Caki2 (cell line): ENCODE measurements at regions not wholly inside any gene's neighbourhood (a gene's known extent, or its start where the extent isn't known, plus 50 kb on each side); places are given as distances from the start of the nearest gene placed in this dataset.
"Not testable (repeated sequence)": the region's sequence is repeated elsewhere in the genome, so short reads cannot be mapped to it uniquely, and the experiment has no call there.

ENCODE experiments used
- DNase-seq: peaks from one replicate; pipeline ENCODE4 v3.0.0-alpha.2; 2015; ENCODE audit warnings: low read depth
- in situ Hi-C: cut with HindIII; loops from 2 replicates; pipeline ENCODE4 v1.10.0; 2016; ENCODE audit warnings: low sequenced_read_pairs, low pct_unique_long_range_greater_than_20kb, mixed read lengths

DNA sequence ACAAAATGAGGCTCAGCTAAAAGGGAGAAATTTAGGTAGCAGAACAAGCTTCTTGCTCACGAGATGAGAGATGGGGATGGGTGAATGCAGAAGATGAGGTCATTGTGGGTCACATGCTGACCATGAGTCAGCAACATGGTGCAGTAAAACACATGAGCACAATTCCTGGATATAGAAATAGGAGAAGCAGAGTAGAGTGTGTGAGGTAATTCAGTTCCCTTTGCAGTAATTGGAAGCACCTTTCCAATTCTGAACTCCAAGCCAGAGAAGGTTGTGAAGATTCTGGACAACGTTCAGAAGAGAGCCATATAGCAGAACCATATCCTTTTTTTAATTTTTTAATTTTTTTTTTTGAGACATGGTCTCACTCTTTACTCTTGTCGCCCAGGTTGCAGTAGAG, 62.0 kb upstream of the LMNTD1 start:
- in situ Hi-C loops, result no loop called here
- DNase-seq, result peak; percentile 50

DNA sequence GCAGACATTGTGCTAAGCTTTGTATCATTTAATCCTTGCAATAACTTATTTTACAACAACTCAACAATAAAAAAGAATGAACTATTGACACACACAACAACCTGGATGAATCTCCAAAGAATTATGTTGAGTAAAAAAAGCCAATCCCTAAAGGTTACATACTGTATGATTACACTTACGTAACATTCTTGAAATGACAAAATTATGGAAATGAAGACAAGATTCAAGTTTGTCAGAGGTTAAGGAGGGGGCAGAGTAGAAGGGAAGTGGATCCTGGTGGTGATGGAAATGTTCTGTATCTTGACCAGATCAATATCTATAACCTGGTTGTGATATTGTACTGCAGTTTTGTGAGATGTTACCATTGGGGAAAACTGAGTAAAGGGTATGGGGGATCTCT, 63.2 kb upstream of the LMNTD1 start:
- in situ Hi-C loops, result no loop called here

DNA sequence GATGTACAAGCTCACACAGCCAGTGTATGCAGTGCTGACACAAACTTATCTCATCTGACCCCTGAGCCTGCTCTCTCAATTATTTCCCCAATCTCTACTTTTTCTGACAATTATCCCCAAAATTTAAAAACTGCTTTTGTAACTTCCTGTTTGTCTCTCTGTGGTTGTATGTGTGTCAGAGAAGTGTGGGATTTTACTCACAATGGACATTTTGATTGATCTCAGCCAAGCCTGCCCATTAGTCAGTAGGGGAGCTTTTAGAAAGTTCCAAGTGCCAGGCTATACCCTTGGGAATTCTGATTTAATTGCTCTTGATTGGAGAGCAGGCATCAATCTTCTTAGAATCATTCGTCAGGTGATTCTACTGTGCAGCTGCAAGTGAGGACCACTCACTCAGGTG, 64.9 kb upstream of the LMNTD1 start:
- no peak for DNase-seq
- in situ Hi-C loops, result no loop called here

More for the DNA sequence above, 63.2 kb upstream of the LMNTD1 start:
- DNase-seq, result no peak

DNA sequence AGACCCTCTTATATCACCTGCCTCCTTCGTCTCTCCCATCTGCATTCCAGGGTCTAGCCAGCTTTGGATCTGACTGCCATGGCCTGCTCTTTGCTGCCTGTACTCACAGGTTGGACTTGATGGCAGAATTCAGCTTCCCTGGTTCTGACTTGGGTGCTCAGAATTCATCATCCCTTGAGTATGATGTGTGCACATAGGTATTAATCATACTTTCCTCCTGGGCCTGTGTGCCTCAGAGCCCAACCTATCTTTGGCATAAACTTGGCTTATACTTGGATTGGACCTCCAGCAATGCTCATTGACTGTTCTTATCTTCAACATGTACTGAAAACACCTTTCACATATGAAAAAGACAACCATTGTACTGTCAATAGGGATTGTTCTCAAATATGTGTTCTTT, 70.7 kb upstream of the LMNTD1 start:
- DNase-seq, result no peak
- in situ Hi-C loops, result no loop called here

DNA sequence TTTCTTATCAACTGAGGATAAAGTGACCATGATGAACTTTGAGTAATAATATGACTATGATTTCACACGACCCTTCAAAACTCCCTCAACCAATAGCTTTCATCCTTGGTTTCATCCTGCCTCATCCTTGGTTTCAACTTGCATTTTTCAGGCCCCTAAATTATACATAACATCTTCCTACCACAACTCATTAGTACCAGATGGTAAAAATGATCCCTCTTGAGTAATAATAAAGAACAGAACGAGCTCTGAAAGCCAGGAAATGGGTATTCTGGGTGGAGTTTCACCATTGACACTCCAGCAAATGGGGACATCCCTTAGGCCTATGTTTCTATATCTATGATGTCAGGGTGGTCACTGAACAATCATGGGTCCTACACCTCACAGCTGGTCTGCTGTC, 72.1 kb upstream of the LMNTD1 start:
- no peak for DNase-seq
- in situ Hi-C loops, result no loop called here

DNA sequence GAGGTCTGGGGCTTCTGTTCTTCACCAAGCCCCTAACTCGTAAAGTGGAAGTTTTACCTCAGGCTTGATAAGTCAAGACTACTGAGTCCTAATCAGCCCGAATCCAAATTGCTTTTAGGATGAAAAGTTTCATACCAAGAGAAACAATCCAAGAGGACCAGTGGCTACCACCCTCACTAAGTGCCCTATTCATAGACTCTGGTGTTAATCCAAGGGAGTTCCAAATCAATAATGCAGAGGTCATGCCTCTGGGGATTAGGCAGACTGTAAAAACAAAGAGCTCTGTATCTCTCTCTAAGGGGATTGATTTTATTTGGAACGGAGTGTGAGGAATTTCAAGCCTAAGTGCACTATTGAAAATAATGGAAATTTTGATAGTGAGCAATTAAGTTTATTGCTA, 76.3 kb upstream of the LMNTD1 start:
- DNase-seq, result no peak
- in situ Hi-C loops, result no loop called here

DNA sequence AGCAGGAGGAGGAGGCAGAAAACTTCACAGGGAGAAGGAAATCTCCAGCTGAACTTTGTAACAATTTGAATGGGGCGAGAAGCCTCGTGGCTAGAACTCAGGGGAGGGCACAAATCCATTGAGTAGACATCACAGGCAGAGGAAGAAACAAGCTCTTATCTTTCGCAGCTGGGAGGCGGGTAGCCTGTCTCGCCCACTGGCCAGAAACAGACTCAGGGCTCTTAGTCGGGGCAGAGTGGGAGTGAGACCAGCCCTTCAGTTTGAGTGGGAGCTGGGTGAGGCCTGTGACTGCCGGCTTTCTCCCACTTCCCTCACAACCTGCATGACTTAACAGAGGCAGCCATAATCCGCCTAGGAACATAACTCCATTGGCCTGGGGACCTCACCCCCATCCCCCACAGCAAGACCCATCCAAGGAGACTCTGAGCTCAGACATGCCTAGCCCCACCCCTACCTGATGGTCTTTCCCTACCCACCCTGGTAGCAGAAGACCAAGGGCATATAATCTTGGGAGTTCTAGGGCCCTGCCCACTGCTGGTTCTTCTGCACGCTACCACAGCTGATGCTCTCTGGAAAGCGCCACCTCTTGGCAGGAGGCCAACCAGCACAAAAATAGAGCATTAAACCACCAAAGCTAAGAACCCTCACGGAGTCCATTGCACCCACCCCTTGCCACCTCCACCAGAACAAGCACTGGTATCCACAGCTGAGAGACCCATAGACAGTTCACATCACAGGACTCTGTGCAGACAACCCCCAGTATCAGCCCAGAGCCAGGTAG, 77.8 kb upstream of the LMNTD1 start:
- in situ Hi-C loops, DNase-seq: not testable (repeated sequence)

DNA sequence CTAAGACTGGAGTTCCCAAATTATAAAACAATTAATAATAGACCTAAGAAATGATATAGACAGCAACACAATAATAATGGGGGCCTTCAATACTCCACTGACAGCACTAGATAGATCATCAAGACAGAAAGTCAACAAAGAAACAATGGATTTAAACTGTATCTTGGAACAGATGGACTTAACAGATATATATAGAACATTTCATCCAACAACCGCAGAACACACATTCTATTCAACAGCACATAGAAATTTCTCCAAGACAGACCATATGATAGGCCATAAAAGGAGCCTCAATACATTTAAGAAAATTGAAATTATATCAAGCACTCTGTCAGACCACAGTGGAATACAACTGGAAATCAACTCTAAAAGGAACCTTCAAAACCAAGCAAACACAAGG, 80.1 kb upstream of the LMNTD1 start:
- DNase-seq, in situ Hi-C loops: not testable (repeated sequence)

DNA sequence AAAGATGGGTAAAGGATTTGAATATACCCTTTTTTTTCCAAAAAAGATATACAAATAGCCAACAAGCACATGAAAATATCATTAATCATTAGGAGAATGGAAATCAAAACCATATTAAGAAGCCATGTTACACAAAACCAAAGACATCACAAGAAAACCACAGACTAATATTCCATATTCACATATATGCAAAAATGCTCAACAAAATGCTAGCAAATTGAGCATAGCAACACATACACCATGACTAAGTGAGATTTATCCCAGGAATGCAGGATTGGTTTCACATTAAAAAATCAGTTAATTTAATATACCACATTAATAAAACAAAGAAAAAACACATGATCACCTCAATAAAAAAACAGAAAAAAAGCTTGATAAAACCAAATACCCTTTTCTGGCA, 84.7 kb upstream of the LMNTD1 start:
- DNase-seq, result no peak
- in situ Hi-C loops, result no loop called here

DNA sequence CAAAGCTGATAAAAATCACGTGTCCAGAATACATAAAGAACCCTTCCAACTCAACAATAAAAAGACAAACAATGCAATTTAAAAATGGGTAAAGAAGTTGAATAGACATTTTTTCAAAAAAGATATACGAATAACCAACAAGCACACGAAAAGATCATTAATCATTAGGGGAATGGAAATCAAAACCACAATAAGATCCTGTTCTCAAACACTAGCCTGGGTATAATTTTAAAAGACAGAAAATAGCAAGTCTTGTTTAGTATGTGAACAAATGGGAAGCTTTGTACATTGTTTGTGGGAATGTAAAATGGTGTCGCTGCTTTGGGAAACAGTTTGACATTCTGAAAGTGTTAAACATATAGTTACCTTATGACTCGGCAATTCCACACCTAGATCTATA, 86.3 kb upstream of the LMNTD1 start:
- DNase-seq, result no peak
- in situ Hi-C loops, result no loop called here

DNA sequence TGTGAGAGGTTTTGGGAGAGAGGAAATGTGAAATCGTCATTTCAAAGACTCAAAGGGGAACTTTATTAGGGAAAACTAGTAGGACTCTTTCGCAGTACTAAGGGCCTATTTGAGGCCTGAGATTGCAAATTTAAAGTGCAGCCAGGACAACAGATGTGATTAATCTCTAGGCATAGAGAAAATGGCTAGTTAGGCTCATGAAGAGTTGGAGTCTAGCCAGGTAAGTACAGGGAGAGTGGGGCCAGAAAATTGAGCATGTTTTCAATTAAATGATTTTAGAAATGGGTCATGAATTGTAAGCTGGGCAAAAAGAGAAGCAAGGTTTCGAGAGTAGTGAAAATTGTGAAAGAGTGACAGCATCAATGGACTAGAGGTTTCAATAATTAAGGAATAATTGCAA, 91.9 kb upstream of the LMNTD1 start:
- in situ Hi-C loops, result no loop called here
- no peak for DNase-seq

DNA sequence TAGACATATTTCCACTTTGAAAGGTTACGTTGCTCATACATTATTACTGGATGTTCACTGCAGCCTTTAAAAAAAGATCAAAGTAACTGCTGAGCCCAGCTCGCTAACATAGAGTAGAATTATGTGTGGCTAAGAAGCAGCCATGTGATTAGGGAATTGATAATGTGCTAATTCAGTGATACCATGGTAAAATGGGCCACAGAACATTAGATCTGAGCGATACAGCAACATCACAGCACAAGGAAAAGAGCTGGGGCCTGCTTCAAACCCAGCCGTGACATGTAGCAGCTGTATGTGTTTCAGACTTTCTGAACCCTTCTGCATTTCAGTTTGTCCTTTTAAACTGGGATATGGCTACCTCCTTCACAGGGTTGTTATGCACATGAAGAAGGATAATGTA, 92.3 kb upstream of the LMNTD1 start:
- no peak for DNase-seq
- in situ Hi-C loops, result no loop called here

DNA sequence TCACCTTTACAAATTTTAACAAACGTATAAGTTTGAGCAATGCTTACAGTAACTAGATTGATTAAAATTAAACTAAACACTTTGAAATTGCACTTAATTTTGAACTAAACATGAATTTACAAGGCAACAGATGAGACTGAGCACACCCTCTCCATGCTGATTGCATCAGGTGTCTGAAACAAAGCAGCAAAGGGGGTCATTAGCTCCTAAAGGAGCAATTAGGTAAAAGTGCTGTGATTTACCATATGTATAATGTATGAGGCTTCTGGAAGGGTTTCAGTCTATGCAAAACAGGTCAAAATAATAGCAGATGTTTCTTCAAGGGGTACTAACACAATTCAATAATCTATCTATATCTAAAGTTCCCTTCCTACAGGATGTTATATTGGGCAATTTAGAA, 98.8 kb upstream of the LMNTD1 start:
- in situ Hi-C loops, result no loop called here
- DNase-seq, result no peak

DNA sequence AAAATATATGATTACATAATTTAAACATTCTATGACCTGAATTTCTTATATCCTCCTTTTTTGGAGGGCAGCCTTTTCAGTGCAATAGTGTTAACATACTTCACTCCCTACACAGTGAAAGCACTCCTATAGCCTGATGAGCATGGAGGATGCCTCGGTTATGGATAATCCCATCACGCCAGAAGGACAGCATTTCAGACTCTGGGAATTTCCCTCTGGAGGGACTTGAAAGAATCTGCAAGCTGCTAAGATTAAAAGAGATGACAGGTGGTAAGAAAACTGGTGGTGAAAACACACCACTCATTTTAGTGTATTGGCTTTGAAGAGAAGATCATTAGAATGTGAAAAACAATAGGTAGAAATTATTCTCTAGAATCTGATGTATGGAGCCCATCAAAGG, 99.3 kb upstream of the LMNTD1 start:
- in situ Hi-C loops, result no loop called here
- DNase-seq, result no peak

DNA sequence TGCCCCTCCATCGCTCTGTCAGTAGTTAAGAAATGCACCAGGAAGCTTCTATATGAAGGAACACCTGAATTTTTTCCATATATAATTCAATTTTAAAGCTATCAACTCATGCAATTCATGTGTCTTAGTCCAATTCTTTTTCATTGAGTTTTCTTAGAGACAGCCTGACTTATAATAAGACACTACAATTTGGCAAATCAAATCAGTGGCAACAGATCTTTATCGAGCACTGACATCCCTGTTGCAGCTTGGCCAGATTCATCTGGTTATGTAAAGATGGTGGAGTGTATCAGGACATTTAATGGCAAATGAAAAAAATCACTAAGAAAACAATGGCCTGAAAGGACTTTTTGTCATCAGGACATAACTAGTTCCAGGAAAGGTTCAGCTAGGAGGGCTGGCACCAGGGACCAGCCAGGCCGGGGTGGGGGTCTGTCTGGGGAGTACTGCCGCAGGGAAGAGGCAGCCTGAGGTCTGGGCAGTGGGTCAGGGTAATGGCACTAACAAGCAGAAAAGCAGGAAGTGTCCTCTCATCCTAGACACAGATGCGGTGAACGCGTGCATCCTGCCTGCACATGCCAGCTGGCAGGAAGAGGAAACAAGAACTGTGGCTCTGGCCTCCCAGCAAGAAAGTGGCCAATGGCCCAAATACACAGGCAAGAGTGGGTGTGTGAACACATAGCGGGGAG, 100.5 kb upstream of the LMNTD1 start:
- in situ Hi-C loops, result no loop called here
- no peak for DNase-seq

DNA sequence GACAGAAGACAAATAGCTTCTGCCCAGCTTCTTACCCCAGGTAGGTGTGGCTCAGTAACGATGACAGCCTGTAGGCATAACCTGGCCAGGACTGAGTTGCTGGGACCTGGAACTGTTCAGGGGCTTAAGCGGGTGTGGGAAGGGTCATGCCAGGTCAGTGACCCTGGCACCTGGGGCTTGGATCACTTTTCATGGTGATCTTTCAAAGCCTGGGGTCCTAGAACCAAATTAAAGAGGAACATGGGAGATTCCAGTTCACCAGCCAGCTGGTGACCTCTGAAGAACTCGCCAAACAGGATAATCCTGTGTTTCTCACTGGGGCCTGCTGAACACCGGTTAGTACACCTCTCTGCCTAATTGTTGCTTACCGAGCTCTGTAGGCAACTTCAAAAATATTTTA, 102.6 kb upstream of the LMNTD1 start:
- DNase-seq, result no peak

DNA sequence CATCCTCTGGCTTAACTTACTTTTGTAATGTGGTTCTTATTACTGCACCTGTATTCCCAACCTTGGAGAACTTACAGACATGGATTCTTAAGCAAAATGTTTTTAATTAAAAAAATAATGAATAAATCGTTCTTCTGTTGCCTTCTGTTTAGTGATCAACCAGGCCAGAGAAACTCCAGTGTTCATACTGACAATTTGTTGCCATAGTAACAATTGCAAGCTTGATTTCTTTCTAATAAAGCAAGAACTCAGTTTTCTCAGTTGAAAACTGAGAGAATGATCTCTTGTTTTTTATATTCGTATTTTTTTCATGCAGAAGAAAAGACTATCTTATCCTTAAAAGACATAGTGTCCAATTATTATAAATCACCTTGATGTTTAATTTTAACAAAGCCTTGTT, 106.5 kb upstream of the LMNTD1 start:
- in situ Hi-C loops, result no loop called here
- no peak for DNase-seq

More for the DNA sequence above, 102.6 kb upstream of the LMNTD1 start:
- in situ Hi-C loops, result no loop called here

DNA sequence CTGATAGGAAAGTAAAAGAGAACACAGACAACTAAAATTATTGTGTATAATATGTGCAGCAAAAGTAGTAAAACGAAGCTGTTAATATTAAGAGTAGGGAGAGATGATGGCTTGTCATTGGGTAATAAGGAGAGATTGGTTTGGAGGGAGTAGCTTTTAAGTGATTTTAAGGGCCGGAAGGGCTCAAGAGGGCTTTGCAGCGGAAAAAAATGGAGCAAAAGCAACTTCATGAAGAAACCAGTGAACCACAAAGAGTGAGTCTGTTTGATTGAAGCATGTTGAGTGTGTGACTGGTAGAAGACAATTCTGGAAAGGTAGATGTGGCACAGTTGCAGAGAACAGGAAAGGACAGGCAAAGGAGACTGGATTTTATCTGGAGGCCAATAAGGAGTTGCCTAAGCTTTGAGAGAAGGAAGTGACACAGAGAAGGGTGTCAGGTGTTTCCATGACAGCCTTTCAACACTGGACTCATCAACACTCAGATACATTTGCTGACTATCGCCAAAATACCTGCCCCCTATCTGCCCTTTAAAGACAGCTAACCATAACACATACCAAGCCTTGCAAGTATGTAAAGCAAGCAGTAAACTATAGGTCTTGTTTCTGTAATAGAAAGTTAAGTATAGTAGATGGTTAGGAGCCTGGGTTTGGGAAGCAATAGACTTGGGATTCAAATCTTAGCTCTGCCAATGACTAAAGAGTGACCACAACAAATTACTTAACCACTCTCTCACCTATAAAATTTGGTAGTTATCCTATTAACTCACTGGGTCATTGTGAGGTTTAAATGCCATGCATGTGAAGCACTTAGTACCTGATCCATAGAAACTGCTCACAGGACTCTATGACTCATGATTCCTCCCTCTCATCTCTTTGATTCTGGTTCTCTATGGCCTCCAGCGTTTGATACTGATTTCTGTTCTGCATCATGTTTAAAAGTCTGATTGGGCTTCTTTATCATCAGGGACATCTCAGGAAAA, 117.3 kb upstream of the LMNTD1 start:
- in situ Hi-C loops, result no loop called here
- DNase-seq, result no peak

DNA sequence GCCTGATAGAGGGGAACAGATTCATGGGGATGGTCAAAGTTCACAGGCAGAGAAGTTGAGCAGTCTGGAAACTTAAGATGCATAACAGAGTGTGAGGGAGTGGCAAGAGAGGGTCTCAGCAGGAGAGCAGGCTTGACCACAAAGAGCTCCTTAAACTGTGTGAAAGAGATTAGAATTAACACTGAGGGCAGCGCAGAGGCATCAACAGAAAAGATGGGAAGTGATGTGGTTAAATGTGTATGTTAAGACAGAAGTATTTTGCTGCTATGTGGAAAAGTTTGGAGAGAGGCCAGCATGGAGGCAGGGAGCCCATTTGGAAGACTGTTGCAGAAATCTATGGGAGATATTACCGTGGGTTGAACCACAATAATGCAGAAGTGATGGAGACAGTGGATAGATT, 122.7 kb upstream of the LMNTD1 start:
- no peak for DNase-seq
- in situ Hi-C loops, result no loop called here
